Lung (tissue), 11 donors: ENCODE measurements at regions not wholly inside any gene's neighbourhood (a gene's known extent, or its start where the extent isn't known, plus 50 kb on each side); places are given as distances from the start of the nearest gene placed in this dataset.
A peak's percentile ranks its signal among the peaks of the same experiment; 100 is the strongest.

ENCODE experiments used
- ATAC-seq: fragments of 200-7000 bp; cut with Tn5 transposase; one replicate; pipeline ENCODE4 v1.9.1; 2020; ENCODE audit warnings: moderate number of reproducible peaks; ENCODE audit not compliant: insufficient read depth, low FRiP score
- DNase-seq, 3 donors: peaks; one replicate each; pipeline ENCODE4 v3.0.0-alpha.2; 2013 to 2017
- H3K27ac ChIP-seq, 2 donors: one replicate each; pipeline ENCODE4 v1.5.1; 2013; ENCODE audit warnings: mild to moderate bottlenecking in 2 of 2, moderate library complexity in 2 of 2, control low read depth in 1 of 2, inconsistent platforms in 1 of 2, low read depth in 1 of 2, low read length in 1 of 2
- H3K27me3 ChIP-seq, 3 donors: one replicate each; pipeline ENCODE4 v1.5.1; 2013; ENCODE audit warnings: low read length in 2 of 3; ENCODE audit not compliant: control insufficient read depth in 3 of 3, insufficient read depth in 3 of 3
- H3K36me3 ChIP-seq, 4 donors: one replicate each; pipeline ENCODE4 v1.5.1; 2013; ENCODE audit warnings: low read length in 4 of 4, mild to moderate bottlenecking in 1 of 4, moderate library complexity in 1 of 4; ENCODE audit not compliant: control insufficient read depth in 4 of 4, insufficient read depth in 4 of 4
- H3K4me1 ChIP-seq, 5 donors: one replicate each; pipeline ENCODE4 v1.5.1; 2013; ENCODE audit warnings: low read length in 5 of 5, mild to moderate bottlenecking in 2 of 5, moderate library complexity in 1 of 5; ENCODE audit not compliant: control insufficient read depth in 5 of 5, insufficient read depth in 5 of 5
- H3K4me3 ChIP-seq: one replicate; pipeline ENCODE4 v1.5.1; 2013; ENCODE audit warnings: mild to moderate bottlenecking, control low read depth, moderate library complexity
- H3K9ac ChIP-seq, 2 donors: one replicate each; pipeline ENCODE4 v1.5.1; 2013; ENCODE audit warnings: low read length in 2 of 2, control low read depth in 1 of 2; ENCODE audit not compliant: insufficient read depth in 1 of 2
- H3K9me3 ChIP-seq, 4 donors: one replicate each; pipeline ENCODE4 v1.5.1; 2013; ENCODE audit warnings: low read length in 3 of 4, mild to moderate bottlenecking in 1 of 4, moderate library complexity in 1 of 4; ENCODE audit not compliant: control insufficient read depth in 4 of 4, insufficient read depth in 3 of 4
- CTCF ChIP-seq: IDR thresholded peaks from 2 replicates; pipeline ENCODE4 v1.5.1; 2012; ENCODE audit warnings: mild to moderate bottlenecking; ENCODE audit errors: control extremely low read depth, extremely low read depth
- WGBS, 2 donors: extraction: QIAGEN DNeasy Blood & Tissue Kit; methylation state at CpG; one replicate each; pipeline ENCODE4 v1.1.7; 2013; 5-methylcytosine and 5-hydroxymethylcytosine counted together
- donor health status: control.
- donor health status: control.
- donor health status: Bipolar disorder and iron deficiency.
- donor health status: healthy.
- donor health status: DM: yes; HTN: yes; CAD: no.

- peak; percentile 52 for ATAC-seq
- Histone ChIP-seq H3K27me3 (no peaks in the 10 kb centered on the region), H3K4me3 (no peak overlapping the region), H3K27ac (peak overlapping the region in 1 of 2 donors; percentile 70), H3K36me3 (no peaks in the 10 kb centered on the region), H3K9me3 (no peaks in the 10 kb centered on the region), H3K9ac (no peak overlapping the region), H3K4me1 (peaks cover 0 to 2% (median 0%) of the 10 kb centered on the region in 5 donors)
- no peak for TF ChIP-seq CTCF
- peak; percentile 14 to 44 (median 22) for DNase-seq
- 48 to 60% methylated on average over 21 of the region's 21 CpGs for WGBS, 2 donors
Measured at GRCh38 chr6:7468382-7469081, 72.9 kb upstream of the DSP start.

GRCh38 chr6:7469696-7470095 lies 71.8 kb upstream of the DSP start:
- peaks cover 0 to 2% (median 0%) of the 10 kb centered on the region in 5 donors for H3K4me1 ChIP-seq
- H3K4me3 ChIP-seq: no peak overlapping the region
- H3K36me3 ChIP-seq: no peaks in the 10 kb centered on the region
- TF ChIP-seq CTCF: no peak
- no peak overlapping the region for H3K27ac ChIP-seq
- ATAC-seq (no peak), DNase-seq (peak in 1 of 3 donors; percentile 8)
- H3K27me3 ChIP-seq: no peaks in the 10 kb centered on the region
- 72 to 82% methylated on average over 4 of the region's 4 CpGs for WGBS, 2 donors
- no peak overlapping the region for H3K9ac ChIP-seq
- H3K9me3 ChIP-seq: no peaks in the 10 kb centered on the region

GRCh38 chr6:7471171-7471570 lies 70.3 kb upstream of the DSP start:
- H3K27ac ChIP-seq: no peak overlapping the region
- no peaks in the 10 kb centered on the region for H3K9me3 ChIP-seq
- WGBS, 2 donors: 39 to 53% methylated on average over 2 of the region's 2 CpGs
- no peaks in the 10 kb centered on the region for H3K27me3 ChIP-seq
- H3K4me1 ChIP-seq: peaks cover 0 to 2% (median 0%) of the 10 kb centered on the region in 5 donors
- H3K4me3 ChIP-seq: no peak overlapping the region
- no peak for TF ChIP-seq CTCF
- DNase-seq: no peak
- ATAC-seq: no peak
- no peaks in the 10 kb centered on the region for H3K36me3 ChIP-seq
- no peak overlapping the region for H3K9ac ChIP-seq
